HG02943 (cell line): ENCODE measurements at regions not wholly inside any gene's neighbourhood (a gene's known extent, or its start where the extent isn't known, plus 50 kb on each side); places are given as distances from the start of the nearest gene placed in this dataset.

Experiments
- ATAC-seq: cut with Tn5 transposase; IDR thresholded peaks from one replicate; pipeline ENCODE4 v1.9.1; 2021; ENCODE audit warnings: mild to moderate bottlenecking, low read depth, moderate library complexity; ENCODE audit not compliant: unreplicated experiment

DNA sequence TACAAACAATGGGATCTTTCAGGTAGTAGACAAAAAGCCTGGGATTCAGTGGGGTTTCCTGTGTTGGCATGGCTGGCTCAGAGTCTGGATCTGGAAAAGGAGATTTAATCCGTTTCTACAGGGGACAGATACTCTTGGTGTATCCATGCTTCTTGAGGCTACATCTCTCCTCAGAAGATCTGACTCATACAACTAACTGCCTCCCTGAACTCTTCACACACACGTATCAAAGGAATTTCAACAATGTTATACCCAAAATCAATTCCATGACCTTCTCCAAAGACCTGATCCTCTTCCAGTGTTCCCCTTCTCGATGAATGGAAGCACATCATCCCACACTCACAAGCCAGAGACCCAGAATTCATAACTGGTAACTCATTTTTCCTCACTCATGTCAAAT is 435.3 kb upstream of the NBEA start:
- no peak for ATAC-seq

DNA sequence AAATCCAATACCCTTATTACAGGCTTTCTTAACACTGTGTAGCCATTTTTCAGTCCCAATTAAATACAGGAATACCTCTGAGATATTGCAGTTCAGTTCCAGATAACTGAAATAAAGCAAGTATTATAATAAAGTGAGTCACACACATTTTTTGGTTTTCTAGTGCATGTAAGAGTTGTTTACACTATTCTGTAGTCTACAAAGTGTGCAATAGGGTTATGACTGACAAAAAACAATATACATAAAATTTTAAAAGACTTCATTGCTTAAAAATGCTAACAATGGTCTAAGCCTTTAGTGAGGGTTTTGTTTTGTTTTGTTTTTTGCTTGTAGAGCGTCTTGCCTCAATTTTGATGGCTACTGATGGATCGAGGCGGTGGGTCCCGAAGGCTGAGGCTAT is 434.4 kb upstream of the NBEA start:
- no peak for ATAC-seq

DNA sequence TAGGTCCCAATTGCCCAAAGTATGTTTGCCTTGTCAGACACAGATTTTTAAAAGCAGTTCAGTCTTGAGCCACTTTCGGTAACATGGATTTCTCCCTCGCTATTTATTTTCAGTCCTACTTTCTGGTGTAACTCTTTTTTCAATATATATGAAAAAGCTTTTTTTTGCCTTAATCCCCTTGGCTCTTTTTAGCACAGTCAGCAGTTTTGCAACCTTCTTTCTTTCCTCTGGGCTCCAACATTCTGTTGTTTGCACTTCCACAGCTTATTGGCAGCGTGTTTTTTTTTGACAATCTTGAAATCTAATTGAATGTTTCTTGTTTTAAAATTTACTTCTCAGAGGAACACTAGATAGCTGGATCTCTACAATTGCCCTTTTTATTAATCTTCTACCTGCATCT is 429.3 kb upstream of the NBEA start:
- no peak for ATAC-seq

DNA sequence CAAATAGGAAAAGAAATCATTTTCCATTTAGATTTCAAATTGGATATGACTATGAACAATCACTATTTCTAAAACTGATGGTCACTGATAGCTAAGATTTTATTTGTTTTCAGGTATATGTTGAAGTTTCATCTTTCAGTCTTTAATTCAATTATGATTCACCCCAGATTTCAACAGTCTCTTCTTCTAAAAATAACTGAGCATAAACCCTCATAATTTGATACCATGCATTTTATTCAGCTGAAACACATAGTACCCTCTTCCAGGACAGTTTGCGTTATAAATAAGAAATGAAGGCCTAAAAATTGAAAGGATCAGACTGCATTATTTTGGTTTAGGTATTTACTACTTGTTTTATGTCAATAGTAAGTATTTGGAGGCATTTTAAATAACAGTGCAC is 428.5 kb upstream of the NBEA start:
- no peak for ATAC-seq

- no peak for ATAC-seq
Measured at GRCh38 chr13:34515201-34515600, 426.9 kb upstream of the NBEA start.

DNA sequence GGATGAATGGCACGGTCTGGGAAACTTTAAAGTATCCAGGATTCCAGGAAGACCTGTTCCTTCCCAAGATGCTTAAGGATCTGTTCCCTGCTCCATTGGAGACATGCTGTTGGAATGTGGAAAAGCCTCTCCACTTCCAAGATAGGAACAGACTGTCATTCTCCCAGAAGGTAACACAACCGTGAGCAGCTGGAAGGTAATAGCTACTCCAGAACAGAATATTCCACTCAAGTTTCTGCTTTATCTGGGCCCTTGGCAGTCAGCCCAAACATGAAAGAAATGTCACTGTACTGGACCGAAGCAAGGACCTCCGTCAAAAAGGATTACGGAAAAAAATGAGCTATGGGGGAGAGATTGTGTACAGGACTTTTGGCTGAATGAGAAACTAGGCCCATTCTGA is 420.9 kb upstream of the NBEA start:
- no peak for ATAC-seq

GRCh38 chr13:34522808-34523207 is 419.3 kb upstream of the NBEA start:
- ATAC-seq: no peak

- ATAC-seq: no peak
Measured at GRCh38 chr13:34523406-34523805, 418.7 kb upstream of the NBEA start.

GRCh38 chr13:34533941-34534340 is 408.1 kb upstream of the NBEA start:
- no peak for ATAC-seq

GRCh38 chr13:34542321-34542720 is 399.7 kb upstream of the NBEA start:
- ATAC-seq: no peak

DNA sequence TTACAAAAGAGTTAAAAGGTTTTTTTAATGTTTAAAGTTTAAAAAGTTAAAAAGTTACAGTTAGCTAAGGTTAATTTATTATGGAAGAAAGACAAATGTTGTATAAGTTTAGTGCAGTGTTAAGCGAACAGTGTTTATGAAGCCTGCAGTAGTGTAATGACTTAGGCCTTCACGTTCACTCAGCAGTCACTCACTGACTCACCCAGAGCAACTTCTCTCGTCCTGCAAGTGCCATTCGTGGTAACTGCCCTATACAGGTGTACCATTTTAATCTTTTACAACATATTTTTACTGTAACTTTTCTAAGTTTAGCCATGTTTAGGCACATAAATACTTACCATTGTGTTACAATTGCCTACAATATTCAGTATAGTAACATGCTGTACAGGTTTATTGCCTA is 398.2 kb upstream of the NBEA start:
- no peak for ATAC-seq

DNA sequence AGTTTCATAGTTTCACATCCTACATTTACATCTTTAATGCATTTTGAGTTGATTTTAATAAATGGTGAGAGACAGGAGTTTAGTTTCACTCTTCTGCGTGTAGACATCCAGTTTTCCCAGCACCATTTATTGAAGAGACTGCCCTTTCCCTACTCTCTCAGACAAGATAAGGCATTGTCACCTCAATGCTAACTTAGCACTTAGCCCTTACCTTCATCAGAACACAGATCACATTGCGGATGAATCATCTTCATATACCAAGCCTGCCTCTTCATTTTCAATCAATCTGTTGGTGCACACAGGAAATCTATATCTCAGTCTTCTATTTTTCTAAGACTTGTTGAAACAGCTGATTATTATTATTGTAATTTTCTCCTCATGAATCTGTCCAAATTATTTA is 396.6 kb upstream of the NBEA start:
- ATAC-seq: no peak

DNA sequence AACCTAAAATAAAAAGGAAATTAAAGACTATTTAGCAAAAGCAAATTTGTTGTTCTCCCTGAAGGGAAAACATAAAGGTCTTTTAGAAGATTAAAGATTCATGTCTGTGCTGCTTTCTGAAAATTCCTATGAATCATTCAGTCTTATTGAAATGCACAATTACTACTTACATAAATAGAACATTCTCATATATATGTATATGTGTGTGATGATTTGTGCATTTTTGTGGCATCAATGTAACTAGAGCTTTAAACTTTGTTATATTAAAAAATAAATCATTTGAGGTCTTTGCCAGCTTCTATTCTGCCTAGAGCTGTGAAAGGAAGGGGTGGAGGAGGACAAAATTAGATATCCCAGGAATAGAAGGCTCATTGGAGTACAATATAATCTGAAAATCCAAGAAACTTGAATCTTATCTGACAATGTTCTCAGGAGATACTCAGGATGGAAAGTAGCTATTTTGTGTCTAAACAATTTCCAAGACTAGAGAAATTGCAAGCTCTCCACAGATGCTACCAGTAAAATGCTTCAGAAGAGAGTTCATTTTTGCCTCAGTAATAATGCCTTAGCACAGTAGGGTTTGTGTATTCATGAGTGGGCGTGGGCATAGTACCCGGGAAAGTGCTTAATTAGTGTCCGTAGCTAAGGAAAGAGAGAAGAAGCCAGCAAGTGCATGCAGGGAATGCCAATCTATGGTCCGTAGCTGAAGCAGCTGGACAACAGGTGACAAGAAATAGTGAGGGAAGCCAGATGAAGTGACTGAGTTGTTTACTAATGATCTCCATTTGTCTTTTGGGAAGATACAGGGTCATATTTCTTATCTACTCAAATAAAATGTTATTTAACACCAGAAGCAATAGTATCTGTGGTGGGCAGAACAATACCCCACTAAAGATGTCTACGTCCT is 395.5 kb upstream of the NBEA start:
- ATAC-seq: no peak

DNA sequence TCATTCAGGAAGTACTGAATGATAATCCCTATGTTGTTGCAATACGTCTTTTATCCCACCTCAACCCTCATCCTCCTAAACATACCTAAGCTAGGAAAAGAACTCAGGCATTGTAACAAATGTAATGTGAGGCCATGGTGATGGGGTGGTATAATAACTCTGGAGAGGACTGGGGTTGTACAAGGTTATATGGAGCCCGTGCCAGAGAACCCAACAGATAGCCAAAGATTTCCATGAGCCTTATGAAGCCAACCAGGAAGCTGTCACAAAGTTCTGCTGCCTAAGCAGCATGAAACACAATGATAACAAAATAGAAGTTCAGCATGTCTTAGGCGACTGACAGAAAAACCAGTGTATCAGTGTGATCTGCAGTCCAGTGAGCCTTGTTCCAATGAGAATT is 394.1 kb upstream of the NBEA start:
- ATAC-seq: no peak

DNA sequence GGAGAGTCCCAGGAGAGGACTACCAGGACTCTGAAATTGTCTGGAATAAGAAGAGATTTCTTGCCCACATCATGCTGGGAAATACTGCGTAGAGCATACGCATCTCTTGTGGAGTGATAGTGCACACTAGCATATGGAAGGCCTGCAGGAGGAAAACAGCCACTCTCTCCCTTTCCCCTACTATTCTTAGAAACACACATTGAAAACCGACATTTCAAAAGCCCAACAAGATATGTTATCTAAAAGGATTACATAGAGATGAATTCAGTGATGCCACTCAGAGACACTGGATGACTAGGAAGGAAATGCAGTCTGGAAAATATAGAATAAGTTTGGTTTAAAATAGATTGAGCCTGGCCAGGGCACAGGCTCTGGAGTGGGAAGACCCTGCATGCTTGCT is 388.7 kb upstream of the NBEA start:
- ATAC-seq: no peak

- ATAC-seq: no peak
Measured at GRCh38 chr13:34555988-34556387, 386.1 kb upstream of the NBEA start.

GRCh38 chr13:34561033-34561432 is 381.0 kb upstream of the NBEA start:
- no peak for ATAC-seq

GRCh38 chr13:34567597-34567996 is 374.5 kb upstream of the NBEA start:
- no peak for ATAC-seq

DNA sequence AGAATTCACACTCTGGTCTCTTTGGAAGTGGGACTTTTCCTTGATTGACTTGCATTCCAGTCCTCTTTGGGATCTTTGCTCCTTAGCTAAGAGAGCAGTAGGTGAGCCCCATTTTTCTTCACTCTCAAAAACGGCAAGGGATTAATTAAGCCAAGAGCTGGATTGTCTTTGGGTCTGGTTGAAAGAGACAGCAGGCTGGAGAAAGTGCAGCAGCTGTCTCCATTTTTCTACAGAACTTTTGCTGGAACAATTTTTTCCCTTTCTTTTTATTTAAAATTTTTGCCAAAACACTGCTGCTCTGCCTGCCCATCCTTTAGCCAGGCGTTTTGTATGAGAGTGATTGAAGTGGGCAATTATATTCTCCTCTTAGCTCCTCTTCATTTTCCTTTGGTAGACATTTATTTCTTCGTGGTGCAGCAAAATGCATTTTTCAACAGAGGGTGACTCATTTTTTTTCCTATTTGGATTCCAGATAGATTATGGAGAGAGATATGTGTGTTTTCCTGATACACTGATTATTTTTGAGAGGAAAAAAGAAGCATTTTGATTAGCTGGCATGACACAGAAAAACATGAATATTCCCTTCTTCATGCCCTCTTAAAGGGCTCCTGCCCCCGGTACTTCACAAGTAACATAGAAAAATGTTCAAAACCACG is 371.2 kb upstream of the NBEA start:
- ATAC-seq: no peak

DNA sequence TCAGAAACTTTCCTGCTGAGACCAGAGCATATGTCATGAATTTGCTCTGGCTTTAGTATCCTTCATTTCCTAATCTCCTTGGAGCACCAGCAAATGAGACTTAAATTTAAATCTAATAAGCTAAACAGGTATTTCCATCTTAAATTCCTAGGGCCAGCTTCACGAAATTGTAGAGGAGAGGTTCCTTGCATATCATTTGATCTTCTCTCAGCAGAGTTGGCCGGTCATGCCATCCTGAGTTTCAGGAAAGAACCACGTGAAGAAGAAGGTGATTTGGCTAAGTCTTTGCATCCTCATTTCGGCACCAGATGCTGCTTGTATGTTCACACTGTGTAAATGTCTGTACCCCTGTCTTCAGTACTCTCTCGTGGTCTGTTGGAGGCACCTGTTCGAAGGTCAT is 370.4 kb upstream of the NBEA start:
- ATAC-seq: no peak

- ATAC-seq: no peak
Measured at GRCh38 chr13:34577051-34577450, 365.0 kb upstream of the NBEA start.

DNA sequence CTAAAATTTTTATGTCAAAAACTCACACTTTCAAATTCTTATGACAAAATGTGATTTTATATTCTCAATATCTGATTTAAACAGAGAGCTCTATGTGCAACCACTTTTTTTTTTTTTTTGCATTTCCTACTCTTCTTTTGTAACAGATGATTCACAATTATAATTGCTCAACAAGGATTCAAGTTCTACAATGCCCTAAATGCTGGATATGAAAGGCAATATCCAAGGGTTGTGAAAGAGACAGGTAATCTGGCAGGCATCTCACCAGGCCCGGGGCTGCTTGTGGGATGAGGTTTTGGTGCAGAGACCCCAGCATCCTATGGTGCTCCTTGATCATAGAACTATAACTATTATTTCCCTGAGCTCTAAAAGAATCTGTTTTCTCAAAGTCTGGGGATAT is 363.6 kb upstream of the NBEA start:
- ATAC-seq: no peak
